ENCODE measurements at regions not wholly inside any gene's neighbourhood (a gene's known extent, or its start where the extent isn't known, plus 50 kb on each side); places are given as distances from the start of the nearest gene placed in this dataset.

GRCh38 chr2:5530011-5530696 is 162.0 kb upstream of the SOX11 start:
- peak; percentile 83 for DNase-seq

GRCh38 chr2:5535301-5535700 is 156.9 kb upstream of the SOX11 start:
- no peak for DNase-seq

- no peak for DNase-seq
Measured at GRCh38 chr2:5537180-5537688, 154.9 kb upstream of the SOX11 start.

- no peak for DNase-seq
Measured at GRCh38 chr2:5538313-5538712, 153.9 kb upstream of the SOX11 start.

- no peak for DNase-seq
Measured at GRCh38 chr2:5538772-5539171, 153.4 kb upstream of the SOX11 start.

- DNase-seq, result no peak
Measured at GRCh38 chr2:5539282-5540165, 152.7 kb upstream of the SOX11 start.

GRCh38 chr2:5540856-5541255 is 151.3 kb upstream of the SOX11 start:
- no peak for DNase-seq

- no peak for DNase-seq
Measured at GRCh38 chr2:5544205-5544786, 147.9 kb upstream of the SOX11 start.

GRCh38 chr2:5546181-5546580 is 146.0 kb upstream of the SOX11 start:
- DNase-seq, result no peak

- no peak for DNase-seq
Measured at GRCh38 chr2:5548991-5549715, 143.0 kb upstream of the SOX11 start.

- no peak for DNase-seq
Measured at GRCh38 chr2:5549771-5550170, 142.4 kb upstream of the SOX11 start.

GRCh38 chr2:5555636-5556035 is 136.5 kb upstream of the SOX11 start:
- DNase-seq, result no peak

- no peak for DNase-seq
Measured at GRCh38 chr2:5561006-5561405, 131.2 kb upstream of the SOX11 start.

GRCh38 chr2:5562426-5562825 is 129.8 kb upstream of the SOX11 start:
- no peak for DNase-seq

- no peak for DNase-seq
Measured at GRCh38 chr2:5562865-5563264, 129.3 kb upstream of the SOX11 start.

GRCh38 chr2:5563411-5563810 is 128.8 kb upstream of the SOX11 start:
- DNase-seq, result no peak

- no peak for DNase-seq
Measured at GRCh38 chr2:5569256-5569655, 122.9 kb upstream of the SOX11 start.

- DNase-seq, result no peak
Measured at GRCh38 chr2:5576015-5576414, 116.2 kb upstream of the SOX11 start.

- DNase-seq, result no peak
Measured at GRCh38 chr2:5587766-5588165, 104.4 kb upstream of the SOX11 start.

GRCh38 chr2:5588601-5589000 is 103.6 kb upstream of the SOX11 start:
- DNase-seq, result no peak

- no peak for DNase-seq
Measured at GRCh38 chr2:5589183-5589582, 103.0 kb upstream of the SOX11 start.

GRCh38 chr2:5590886-5591285 is 101.3 kb upstream of the SOX11 start:
- DNase-seq, result no peak

- DNase-seq, result no peak
Measured at GRCh38 chr2:5592916-5593315, 99.3 kb upstream of the SOX11 start.
